Transverse colon (tissue), 4 donors: ENCODE measurements at regions not wholly inside any gene's neighbourhood (a gene's known extent, or its start where the extent isn't known, plus 50 kb on each side); places are given as distances from the start of the nearest gene placed in this dataset.

Experiments
- DNase-seq: peaks from one replicate; pipeline ENCODE4 v3.0.0-alpha.2; 2019
- H3K27ac ChIP-seq, 4 donors: fragments of 200-600 bp; sonication (generic); 2 replicates each; pipeline ENCODE4 v1.5.1; 2016 to 2018; ENCODE audit warnings: inconsistent platforms in 4 of 4
- H3K27me3 ChIP-seq: fragments of 200-600 bp; sonication (generic); 2 replicates; pipeline ENCODE4 v1.5.1; 2017; ENCODE audit warnings: inconsistent platforms
- H3K36me3 ChIP-seq, 4 donors: fragments of 200-600 bp; sonication (generic); 2 replicates each; pipeline ENCODE4 v1.5.1; 2017 to 2019; ENCODE audit warnings: inconsistent platforms in 4 of 4
- H3K4me1 ChIP-seq, 4 donors: fragments of 200-600 bp; sonication (generic); 2 replicates each; pipeline ENCODE4 v1.5.1; 2017 to 2020; ENCODE audit warnings: inconsistent platforms in 4 of 4
- H3K4me3 ChIP-seq, 4 donors: fragments of 200-600 bp; sonication (generic); 1 replicate in 1 of 4; 2 replicates in 3 of 4; pipeline versions ENCODE4 v1.5.1 to v1.6.1; 2017 to 2019; ENCODE audit warnings: inconsistent platforms in 4 of 4
- H3K9me3 ChIP-seq, 2 donors: fragments of 200-600 bp; sonication (generic); 2 replicates each; pipeline ENCODE4 v1.5.1; 2017 to 2019; ENCODE audit warnings: inconsistent platforms in 2 of 2
- EP300 ChIP-seq: sonication (generic); formaldehyde crosslinking; IDR thresholded peaks from one replicate; pipeline ENCODE4 v1.6.1; 2017; ENCODE audit warnings: antibody characterized with exemption, low read depth
- POLR2A ChIP-seq: fragments of 450-650 bp; IDR thresholded peaks from one replicate; pipeline ENCODE4 v1.6.1; 2016; ENCODE audit warnings: antibody characterized with exemption, mild to moderate bottlenecking, moderate library complexity
- POLR2AphosphoS5 ChIP-seq, 3 donors: sonication (generic); formaldehyde crosslinking; IDR thresholded peaks; one replicate each; pipeline ENCODE4 v1.6.1; 2016; ENCODE audit warnings: antibody characterized with exemption in 3 of 3
- WGBS, 2 donors: methylation state at CpG; one replicate each; pipeline ENCODE4 v1.1.5; 2018; ENCODE audit warnings: low coverage in 1 of 2; 5-methylcytosine and 5-hydroxymethylcytosine counted together
- in situ Hi-C, 4 donors: fragments of 200-750 bp; cut with MboI; loops; one replicate each; pipeline versions ENCODE4 v1.15.0 to v1.15.1; 2017; ENCODE audit warnings: low sequenced_read_pairs in 3 of 4, low pct_ligation_motif_present in 1 of 4, low pct_unique_long_range_greater_than_20kb in 1 of 4
- intact Hi-C: fragments of 100-400 bp; cut with DNase I; formaldehyde crosslinking; loops from one replicate; pipeline ENCODE4 v1.15.1; 2023; ENCODE audit warnings: low total_unique reads
- TF ChIP-seq, protein P1 (sequence below), 5 experiments: fragments of 200-600 bp in 3 of 5; fragments of 450-650 bp in 2 of 5; sonication (generic) in 3 of 5; IDR thresholded peaks; 1 replicate in 2 of 5; 2 replicates in 3 of 5; pipeline ENCODE4 v1.5.1; 2016 to 2017; ENCODE audit warnings: antibody characterized with exemption in 5 of 5, inconsistent platforms in 3 of 5, mild to moderate bottlenecking in 2 of 5, moderate library complexity in 1 of 5

DNA sequence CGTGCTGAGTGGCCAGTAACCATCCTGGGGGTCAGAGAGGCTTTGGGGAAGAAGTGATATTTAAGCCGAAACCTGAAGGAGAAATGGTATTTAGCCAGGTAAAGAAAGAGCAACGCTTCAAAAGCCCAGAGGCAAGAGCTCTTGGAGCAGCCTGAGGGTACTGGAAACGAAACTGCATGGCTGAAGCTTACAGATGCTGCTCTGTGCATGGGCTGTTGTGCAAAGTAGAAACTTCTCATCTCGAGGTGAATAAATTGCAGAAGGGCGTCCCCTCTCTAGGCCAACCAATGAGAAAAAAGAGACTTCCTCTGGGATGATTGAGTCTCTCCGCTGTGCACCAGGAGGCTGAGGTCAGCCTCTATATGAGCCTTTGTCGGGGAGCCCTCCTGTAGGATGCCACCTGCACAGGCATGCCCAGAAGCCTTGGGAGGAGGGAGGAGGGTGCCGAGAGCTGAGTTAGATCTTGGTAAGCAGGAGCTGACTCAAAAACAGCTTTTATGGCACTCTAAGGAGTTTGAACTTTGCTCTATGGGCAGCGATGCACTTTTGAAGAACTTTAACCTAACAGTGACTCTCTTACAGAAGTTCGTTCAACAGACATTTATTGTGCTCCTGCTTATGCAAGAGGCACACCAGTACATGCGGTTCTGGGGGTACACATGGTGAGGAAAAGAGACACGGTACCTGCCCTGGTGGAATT is 61.6 kb upstream of the EDN1 start:
- Histone ChIP-seq H3K27ac (peak overlapping the region; percentile 56 to 70 (median 64)), H3K4me1 (peaks cover under 1 to 24% (median 5%) of the 10 kb centered on the region in 4 donors), H3K9me3 (no peaks in the 10 kb centered on the region), H3K36me3 (no peaks in the 10 kb centered on the region), H3K4me3 (no peak overlapping the region), H3K27me3 (no peaks in the 10 kb centered on the region)
- in situ Hi-C loops (loop anchor here in 3 of 4 donors (10.0 to 25.0 kb wide), 2 partner anchors 74 to 566 kb away; no protein-coding TSS in a partner anchor), intact Hi-C loops (no loop called here)
- WGBS, 2 donors, result 61 to 74% methylated on average over 8 to 13 of the region's 13 CpGs
- DNase-seq, result peak; percentile 63
- TF ChIP-seq EP300 (no peak), POLR2AphosphoS5 (IDR thresholded peaks at IDR 0.05) (peak in 1 of 3 donors; percentile 50)
- TF ChIP-seq, protein P1, sequence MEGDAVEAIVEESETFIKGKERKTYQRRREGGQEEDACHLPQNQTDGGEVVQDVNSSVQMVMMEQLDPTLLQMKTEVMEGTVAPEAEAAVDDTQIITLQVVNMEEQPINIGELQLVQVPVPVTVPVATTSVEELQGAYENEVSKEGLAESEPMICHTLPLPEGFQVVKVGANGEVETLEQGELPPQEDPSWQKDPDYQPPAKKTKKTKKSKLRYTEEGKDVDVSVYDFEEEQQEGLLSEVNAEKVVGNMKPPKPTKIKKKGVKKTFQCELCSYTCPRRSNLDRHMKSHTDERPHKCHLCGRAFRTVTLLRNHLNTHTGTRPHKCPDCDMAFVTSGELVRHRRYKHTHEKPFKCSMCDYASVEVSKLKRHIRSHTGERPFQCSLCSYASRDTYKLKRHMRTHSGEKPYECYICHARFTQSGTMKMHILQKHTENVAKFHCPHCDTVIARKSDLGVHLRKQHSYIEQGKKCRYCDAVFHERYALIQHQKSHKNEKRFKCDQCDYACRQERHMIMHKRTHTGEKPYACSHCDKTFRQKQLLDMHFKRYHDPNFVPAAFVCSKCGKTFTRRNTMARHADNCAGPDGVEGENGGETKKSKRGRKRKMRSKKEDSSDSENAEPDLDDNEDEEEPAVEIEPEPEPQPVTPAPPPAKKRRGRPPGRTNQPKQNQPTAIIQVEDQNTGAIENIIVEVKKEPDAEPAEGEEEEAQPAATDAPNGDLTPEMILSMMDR (IDR thresholded peaks at IDR 0.05), result no peak

DNA sequence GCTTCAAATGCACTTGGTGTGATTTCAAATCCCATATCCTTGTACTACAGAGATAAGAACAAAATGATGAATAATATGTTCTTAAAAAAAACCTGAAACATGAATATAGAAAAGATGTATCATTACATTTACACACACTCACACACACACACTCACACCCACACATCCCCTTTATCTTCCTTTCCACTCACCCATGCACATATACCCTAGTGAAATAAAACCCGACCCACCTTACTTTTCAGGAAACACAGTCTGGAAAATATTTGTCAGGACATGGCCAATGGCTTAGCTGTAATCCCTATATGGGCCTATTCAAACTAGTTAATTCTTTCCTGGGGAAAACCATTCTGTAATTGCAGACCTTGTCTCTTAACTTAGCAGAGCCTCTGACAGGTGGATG is 60.8 kb upstream of the EDN1 start:
- no peaks in the 10 kb centered on the region for H3K27me3 ChIP-seq
- TF ChIP-seq, protein P1 (IDR thresholded peaks at IDR 0.05), result no peak
- TF ChIP-seq POLR2A (no peak), EP300 (no peak), POLR2AphosphoS5 (IDR thresholded peaks at IDR 0.05) (no peak)
- peaks cover 5 to 31% (median 10%) of the 10 kb centered on the region in 4 donors for H3K4me1 ChIP-seq
- H3K4me3 ChIP-seq, result no peak overlapping the region
- H3K27ac ChIP-seq, result peak overlapping the region; percentile 56 to 70 (median 64)
- H3K9me3 ChIP-seq, result no peaks in the 10 kb centered on the region
- intact Hi-C loops (no loop called here), in situ Hi-C loops (loop anchor here in 3 of 4 donors (10.0 to 25.0 kb wide), 2 partner anchors 75 to 567 kb away; no protein-coding TSS in a partner anchor)
- no peak for DNase-seq
- 25 to 37% methylated on average over 1 of the region's 1 CpG for WGBS, 2 donors
- no peaks in the 10 kb centered on the region for H3K36me3 ChIP-seq

DNA sequence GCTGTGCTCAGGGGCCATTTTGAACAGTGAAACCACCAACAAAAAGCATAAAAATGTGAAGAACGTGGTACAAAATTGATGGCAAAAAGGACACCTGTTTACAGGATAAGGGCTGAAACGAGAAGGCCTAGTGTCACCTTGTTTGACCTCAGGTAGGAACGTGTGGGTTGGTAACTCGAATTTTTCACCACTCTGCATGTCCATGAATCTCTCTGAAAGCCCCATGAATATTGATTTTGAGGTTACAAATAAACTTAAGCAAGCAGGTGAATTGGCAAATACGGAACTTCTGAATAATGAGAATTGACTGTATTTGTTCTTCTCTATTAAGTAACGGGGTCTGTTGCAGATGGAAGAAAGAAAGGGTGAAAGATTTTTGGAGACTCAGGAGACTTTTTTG is 59.6 kb upstream of the EDN1 start:
- TF ChIP-seq, protein P1 (IDR thresholded peaks at IDR 0.05), result no peak
- no peak for TF ChIP-seq EP300
- no peak for TF ChIP-seq POLR2AphosphoS5 (IDR thresholded peaks at IDR 0.05)
- TF ChIP-seq POLR2A, result no peak
- 87 to 89% methylated on average over 6 of the region's 6 CpGs for WGBS, 2 donors
- no peaks in the 10 kb centered on the region for H3K9me3 ChIP-seq
- peaks cover 5 to 34% (median 12%) of the 10 kb centered on the region in 4 donors for H3K4me1 ChIP-seq
- H3K36me3 ChIP-seq, result no peaks in the 10 kb centered on the region
- no peak for DNase-seq
- in situ Hi-C loops, result loop anchor here (10.0 to 25.0 kb wide), 2 partner anchors 568 to 576 kb away; no protein-coding TSS in a partner anchor
- no peaks in the 10 kb centered on the region for H3K27me3 ChIP-seq
- intact Hi-C loops, result no loop called here
- no peak overlapping the region for H3K27ac ChIP-seq
- H3K4me3 ChIP-seq, result no peak overlapping the region

DNA sequence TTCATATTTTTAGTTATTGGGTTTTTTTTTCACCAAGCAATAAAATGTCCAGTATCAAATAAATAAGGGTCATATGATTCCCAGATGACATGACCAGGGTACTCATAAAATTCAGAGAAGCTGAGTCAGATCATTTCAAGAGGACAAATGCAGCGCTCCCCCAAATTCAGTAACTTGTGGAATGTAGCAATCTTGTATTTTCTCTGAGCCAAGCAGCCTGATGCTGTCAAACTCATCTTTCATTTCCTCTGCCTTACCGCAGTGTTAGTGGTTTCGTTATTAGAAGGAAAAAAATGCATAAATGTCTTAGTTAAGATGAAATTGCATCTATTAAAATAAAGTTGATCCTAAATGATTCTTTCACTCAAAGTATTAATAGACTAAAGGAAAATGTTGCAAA is 57.8 kb upstream of the EDN1 start:
- in situ Hi-C loops, result loop anchor here (10.0 to 25.0 kb wide), 2 partner anchors 570 to 578 kb away; no protein-coding TSS in a partner anchor
- H3K27ac ChIP-seq, result no peak overlapping the region
- no peak for TF ChIP-seq POLR2AphosphoS5 (IDR thresholded peaks at IDR 0.05)
- TF ChIP-seq, protein P1 (IDR thresholded peaks at IDR 0.05), result no peak
- no peak for TF ChIP-seq POLR2A
- TF ChIP-seq EP300, result no peak
- H3K27me3 ChIP-seq, result no peaks in the 10 kb centered on the region
- peaks cover 5 to 34% (median 12%) of the 10 kb centered on the region in 4 donors for H3K4me1 ChIP-seq
- H3K4me3 ChIP-seq, result no peak overlapping the region
- DNase-seq, result no peak
- intact Hi-C loops, result no loop called here
- H3K9me3 ChIP-seq, result no peaks in the 10 kb centered on the region
- no peaks in the 10 kb centered on the region for H3K36me3 ChIP-seq
- 55 to 56% methylated on average over 3 of the region's 3 CpGs for WGBS, 2 donors
